ENCODE measurements at regions not wholly inside any gene's neighbourhood (a gene's known extent, or its start where the extent isn't known, plus 50 kb on each side); places are given as distances from the start of the nearest gene placed in this dataset.

DNA sequence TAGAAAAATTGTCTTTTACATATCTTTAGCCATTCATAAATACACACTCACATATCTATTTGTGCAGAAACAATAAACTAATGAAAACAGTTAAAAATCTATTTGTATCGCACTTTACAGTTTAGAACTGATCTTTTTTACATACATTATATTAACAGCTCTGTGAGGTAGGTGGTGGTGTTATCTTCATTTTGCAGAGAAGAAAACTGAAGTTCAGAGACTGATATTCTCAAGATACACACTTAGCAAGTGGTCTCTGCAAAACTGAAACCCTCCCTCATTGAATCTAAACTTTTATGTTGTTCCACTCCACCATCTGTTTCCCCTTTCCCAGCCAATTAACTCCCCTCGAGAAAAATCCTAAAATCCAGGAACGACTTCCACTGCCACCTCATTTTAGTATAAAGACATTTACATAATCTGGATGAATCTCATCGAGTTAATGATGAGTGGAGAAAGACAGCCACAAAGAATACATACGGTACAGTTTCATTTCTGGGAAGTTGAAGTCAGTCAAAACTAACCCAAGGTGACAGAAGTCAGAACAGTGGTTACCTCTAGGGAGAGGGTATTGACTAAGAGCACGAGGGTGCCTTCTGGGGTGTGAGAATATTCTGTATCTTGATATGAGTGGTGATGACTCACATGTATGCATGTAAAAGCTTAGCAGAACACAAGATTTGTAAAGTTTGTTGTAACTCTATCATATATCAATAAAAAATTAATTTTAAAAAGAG is 524.2 kb upstream of the TCF4 start:
- TF ChIP-seq ZNF8 (CRISPR knock-in tag; IDR thresholded peaks at IDR 0.05) = no peak
- no peak for TF ChIP-seq ISL1 (CRISPR knock-in tag; IDR thresholded peaks at IDR 0.05)
- TF ChIP-seq ZFP30 (CRISPR knock-in tag; IDR thresholded peaks at IDR 0.05) = no peak
- no peak for TF ChIP-seq ZFP3 (CRISPR knock-in tag; IDR thresholded peaks at IDR 0.05)
- no peak for TF ChIP-seq TOX (CRISPR knock-in tag; IDR thresholded peaks at IDR 0.05; ENCODE audit: borderline replicate concordance)
- TF ChIP-seq ZC3H10 (CRISPR knock-in tag; IDR thresholded peaks at IDR 0.05) = no peak
- TF ChIP-seq ZNF565 (CRISPR knock-in tag; conservative IDR thresholded peaks at IDR 0.05; ENCODE audit: low read depth) = no peak
- TF ChIP-seq OSR1 (CRISPR knock-in tag; IDR thresholded peaks at IDR 0.05) = no peak
- TF ChIP-seq, protein P1, sequence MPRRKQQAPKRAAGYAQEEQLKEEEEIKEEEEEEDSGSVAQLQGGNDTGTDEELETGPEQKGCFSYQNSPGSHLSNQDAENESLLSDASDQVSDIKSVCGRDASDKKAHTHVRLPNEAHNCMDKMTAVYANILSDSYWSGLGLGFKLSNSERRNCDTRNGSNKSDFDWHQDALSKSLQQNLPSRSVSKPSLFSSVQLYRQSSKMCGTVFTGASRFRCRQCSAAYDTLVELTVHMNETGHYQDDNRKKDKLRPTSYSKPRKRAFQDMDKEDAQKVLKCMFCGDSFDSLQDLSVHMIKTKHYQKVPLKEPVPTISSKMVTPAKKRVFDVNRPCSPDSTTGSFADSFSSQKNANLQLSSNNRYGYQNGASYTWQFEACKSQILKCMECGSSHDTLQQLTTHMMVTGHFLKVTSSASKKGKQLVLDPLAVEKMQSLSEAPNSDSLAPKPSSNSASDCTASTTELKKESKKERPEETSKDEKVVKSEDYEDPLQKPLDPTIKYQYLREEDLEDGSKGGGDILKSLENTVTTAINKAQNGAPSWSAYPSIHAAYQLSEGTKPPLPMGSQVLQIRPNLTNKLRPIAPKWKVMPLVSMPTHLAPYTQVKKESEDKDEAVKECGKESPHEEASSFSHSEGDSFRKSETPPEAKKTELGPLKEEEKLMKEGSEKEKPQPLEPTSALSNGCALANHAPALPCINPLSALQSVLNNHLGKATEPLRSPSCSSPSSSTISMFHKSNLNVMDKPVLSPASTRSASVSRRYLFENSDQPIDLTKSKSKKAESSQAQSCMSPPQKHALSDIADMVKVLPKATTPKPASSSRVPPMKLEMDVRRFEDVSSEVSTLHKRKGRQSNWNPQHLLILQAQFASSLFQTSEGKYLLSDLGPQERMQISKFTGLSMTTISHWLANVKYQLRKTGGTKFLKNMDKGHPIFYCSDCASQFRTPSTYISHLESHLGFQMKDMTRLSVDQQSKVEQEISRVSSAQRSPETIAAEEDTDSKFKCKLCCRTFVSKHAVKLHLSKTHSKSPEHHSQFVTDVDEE (CRISPR knock-in tag; IDR thresholded peaks at IDR 0.05) = no peak
- ATAC-seq = peak; percentile 49; the same call in 2 of the 3 replicates

DNA sequence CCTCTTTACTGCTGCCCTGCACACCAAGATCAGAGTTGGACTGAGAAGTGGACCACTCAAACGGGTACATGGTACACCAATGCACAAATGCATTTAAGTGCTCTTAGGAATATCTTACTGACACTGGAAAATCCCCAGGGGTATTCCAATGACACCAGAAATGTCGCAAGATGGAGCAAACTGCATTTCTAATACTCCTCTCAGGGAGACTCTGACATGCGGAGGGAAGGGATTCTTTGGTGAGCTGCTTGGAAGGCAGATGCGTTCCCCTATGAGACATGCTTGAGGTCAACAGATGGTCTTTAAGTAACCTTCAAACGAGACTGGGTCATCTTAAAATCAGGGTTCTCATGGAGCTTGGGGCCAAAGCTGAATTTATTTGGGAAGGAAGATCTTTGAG is 521.8 kb upstream of the TCF4 start:
- TF ChIP-seq, protein P2, sequence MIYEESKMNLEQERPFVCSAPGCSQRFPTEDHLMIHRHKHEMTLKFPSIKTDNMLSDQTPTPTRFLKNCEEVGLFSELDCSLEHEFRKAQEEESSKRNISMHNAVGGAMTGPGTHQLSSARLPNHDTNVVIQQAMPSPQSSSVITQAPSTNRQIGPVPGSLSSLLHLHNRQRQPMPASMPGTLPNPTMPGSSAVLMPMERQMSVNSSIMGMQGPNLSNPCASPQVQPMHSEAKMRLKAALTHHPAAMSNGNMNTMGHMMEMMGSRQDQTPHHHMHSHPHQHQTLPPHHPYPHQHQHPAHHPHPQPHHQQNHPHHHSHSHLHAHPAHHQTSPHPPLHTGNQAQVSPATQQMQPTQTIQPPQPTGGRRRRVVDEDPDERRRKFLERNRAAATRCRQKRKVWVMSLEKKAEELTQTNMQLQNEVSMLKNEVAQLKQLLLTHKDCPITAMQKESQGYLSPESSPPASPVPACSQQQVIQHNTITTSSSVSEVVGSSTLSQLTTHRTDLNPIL (CRISPR knock-in tag; IDR thresholded peaks at IDR 0.05; ENCODE audit: low read depth) = no peak
- TF ChIP-seq ZNF70 (CRISPR knock-in tag; IDR thresholded peaks at IDR 0.05) = no peak
- TF ChIP-seq, protein P3, sequence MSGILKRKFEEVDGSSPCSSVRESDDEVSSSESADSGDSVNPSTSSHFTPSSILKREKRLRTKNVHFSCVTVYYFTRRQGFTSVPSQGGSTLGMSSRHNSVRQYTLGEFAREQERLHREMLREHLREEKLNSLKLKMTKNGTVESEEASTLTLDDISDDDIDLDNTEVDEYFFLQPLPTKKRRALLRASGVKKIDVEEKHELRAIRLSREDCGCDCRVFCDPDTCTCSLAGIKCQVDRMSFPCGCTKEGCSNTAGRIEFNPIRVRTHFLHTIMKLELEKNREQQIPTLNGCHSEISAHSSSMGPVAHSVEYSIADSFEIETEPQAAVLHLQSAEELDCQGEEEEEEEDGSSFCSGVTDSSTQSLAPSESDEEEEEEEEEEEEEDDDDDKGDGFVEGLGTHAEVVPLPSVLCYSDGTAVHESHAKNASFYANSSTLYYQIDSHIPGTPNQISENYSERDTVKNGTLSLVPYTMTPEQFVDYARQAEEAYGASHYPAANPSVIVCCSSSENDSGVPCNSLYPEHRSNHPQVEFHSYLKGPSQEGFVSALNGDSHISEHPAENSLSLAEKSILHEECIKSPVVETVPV (CRISPR knock-in tag; IDR thresholded peaks at IDR 0.05) = no peak
- no peak for TF ChIP-seq ESRRG (CRISPR knock-in tag; IDR thresholded peaks at IDR 0.05)
- TF ChIP-seq OSR1 (CRISPR knock-in tag; IDR thresholded peaks at IDR 0.05) = no peak
- TF ChIP-seq, protein P4, sequence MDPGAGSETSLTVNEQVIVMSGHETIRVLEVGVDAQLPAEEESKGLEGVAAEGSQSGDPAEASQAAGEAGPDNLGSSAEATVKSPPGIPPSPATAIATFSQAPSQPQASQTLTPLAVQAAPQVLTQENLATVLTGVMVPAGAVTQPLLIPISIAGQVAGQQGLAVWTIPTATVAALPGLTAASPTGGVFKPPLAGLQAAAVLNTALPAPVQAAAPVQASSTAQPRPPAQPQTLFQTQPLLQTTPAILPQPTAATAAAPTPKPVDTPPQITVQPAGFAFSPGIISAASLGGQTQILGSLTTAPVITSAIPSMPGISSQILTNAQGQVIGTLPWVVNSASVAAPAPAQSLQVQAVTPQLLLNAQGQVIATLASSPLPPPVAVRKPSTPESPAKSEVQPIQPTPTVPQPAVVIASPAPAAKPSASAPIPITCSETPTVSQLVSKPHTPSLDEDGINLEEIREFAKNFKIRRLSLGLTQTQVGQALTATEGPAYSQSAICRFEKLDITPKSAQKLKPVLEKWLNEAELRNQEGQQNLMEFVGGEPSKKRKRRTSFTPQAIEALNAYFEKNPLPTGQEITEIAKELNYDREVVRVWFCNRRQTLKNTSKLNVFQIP (CRISPR knock-in tag; IDR thresholded peaks at IDR 0.05; ENCODE audit: borderline replicate concordance, low read depth) = no peak
- TF ChIP-seq CSDC2 (CRISPR knock-in tag; IDR thresholded peaks at IDR 0.05) = no peak
- no peak for TF ChIP-seq ZNF565 (CRISPR knock-in tag; conservative IDR thresholded peaks at IDR 0.05; ENCODE audit: low read depth)
- TF ChIP-seq SNAI2 (CRISPR knock-in tag; IDR thresholded peaks at IDR 0.05) = no peak
- TF ChIP-seq, protein P1 (CRISPR knock-in tag; IDR thresholded peaks at IDR 0.05) = no peak
- no peak for TF ChIP-seq TOX (CRISPR knock-in tag; IDR thresholded peaks at IDR 0.05; ENCODE audit: borderline replicate concordance)
- TF ChIP-seq, protein P5, sequence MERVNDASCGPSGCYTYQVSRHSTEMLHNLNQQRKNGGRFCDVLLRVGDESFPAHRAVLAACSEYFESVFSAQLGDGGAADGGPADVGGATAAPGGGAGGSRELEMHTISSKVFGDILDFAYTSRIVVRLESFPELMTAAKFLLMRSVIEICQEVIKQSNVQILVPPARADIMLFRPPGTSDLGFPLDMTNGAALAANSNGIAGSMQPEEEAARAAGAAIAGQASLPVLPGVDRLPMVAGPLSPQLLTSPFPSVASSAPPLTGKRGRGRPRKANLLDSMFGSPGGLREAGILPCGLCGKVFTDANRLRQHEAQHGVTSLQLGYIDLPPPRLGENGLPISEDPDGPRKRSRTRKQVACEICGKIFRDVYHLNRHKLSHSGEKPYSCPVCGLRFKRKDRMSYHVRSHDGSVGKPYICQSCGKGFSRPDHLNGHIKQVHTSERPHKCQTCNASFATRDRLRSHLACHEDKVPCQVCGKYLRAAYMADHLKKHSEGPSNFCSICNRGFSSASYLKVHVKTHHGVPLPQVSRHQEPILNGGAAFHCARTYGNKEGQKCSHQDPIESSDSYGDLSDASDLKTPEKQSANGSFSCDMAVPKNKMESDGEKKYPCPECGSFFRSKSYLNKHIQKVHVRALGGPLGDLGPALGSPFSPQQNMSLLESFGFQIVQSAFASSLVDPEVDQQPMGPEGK (CRISPR knock-in tag; IDR thresholded peaks at IDR 0.05; ENCODE audit: borderline replicate concordance) = no peak
- no peak for TF ChIP-seq ZFP30 (CRISPR knock-in tag; IDR thresholded peaks at IDR 0.05)
- no peak for TF ChIP-seq ZC3H10 (CRISPR knock-in tag; IDR thresholded peaks at IDR 0.05)
- no peak for TF ChIP-seq BACH2 (CRISPR knock-in tag; IDR thresholded peaks at IDR 0.05; ENCODE audit: borderline replicate concordance)
- TF ChIP-seq ISL1 (CRISPR knock-in tag; IDR thresholded peaks at IDR 0.05) = no peak
- no peak for TF ChIP-seq ZFP3 (CRISPR knock-in tag; IDR thresholded peaks at IDR 0.05)
- no peak for TF ChIP-seq PPARA (CRISPR knock-in tag; IDR thresholded peaks at IDR 0.05; ENCODE audit: borderline replicate concordance)
- TF ChIP-seq ZNF8 (CRISPR knock-in tag; IDR thresholded peaks at IDR 0.05) = no peak
- no peak for TF ChIP-seq GLIS3 (CRISPR knock-in tag; IDR thresholded peaks at IDR 0.05)
- ATAC-seq = no peak

Data from SK-N-SH treated with all-trans-retinoic acid at 6 μM for 48 hours (cell line).